AG04450 (cell line): ENCODE measurements at regions not wholly inside any gene's neighbourhood (a gene's known extent, or its start where the extent isn't known, plus 50 kb on each side); places are given as distances from the start of the nearest gene placed in this dataset. TPM values are rescaled to one million over a fixed set of nuclear protein-coding genes. Genes with fewer than 3 reads are reported as not detected.

Experiments
- CTCF ChIA-PET: fragments of 300-600, 350-600 bp; formaldehyde crosslinking; extraction: SDS; loops from one replicate; lab custom pipeline; 2022; ENCODE audit warnings: antibody characterized with exemption, inconsistent platforms; lab: Charles Lee
- POLR2A ChIA-PET: fragments of 350-600 bp; formaldehyde crosslinking; extraction: SDS; loops from one replicate; lab custom pipeline; 2021; ENCODE audit warnings: antibody characterized with exemption, inconsistent platforms; lab: Yijun Ruan, JAX
- DNase-seq: peaks from one replicate; pipeline ENCODE4 v3.0.0-alpha.2; 2011; ENCODE audit warnings: low read depth, low spot score
- H3K27ac ChIP-seq: one replicate; pipeline ENCODE4 v1.5.1; 2012; ENCODE audit warnings: low read depth, low read length, control low read depth
- H3K27me3 ChIP-seq: one replicate; pipeline ENCODE4 v1.6.0; 2012; ENCODE audit warnings: low read length; ENCODE audit not compliant: control insufficient read depth, insufficient read depth
- H3K4me3 ChIP-seq: 2 replicates; pipeline ENCODE4 v1.5.1; 2011; ENCODE audit warnings: mild to moderate bottlenecking, low read depth, low read length, control low read depth
- H3K9me3 ChIP-seq: 2 replicates; pipeline ENCODE4 v1.5.1; 2012; ENCODE audit warnings: low read length; ENCODE audit not compliant: control insufficient read depth, insufficient read depth
- CTCF ChIP-seq: IDR thresholded peaks from 2 replicates; pipeline ENCODE4 v1.5.1; 2011; ENCODE audit warnings: low read depth, low read length, control low read depth, inconsistent platforms
- small RNA-seq: library from RNA; depleted of rRNA; stranded (forward); fragments of <200 nt; gene quantifications from one replicate; pipeline ENCODE3, GENCODE V24; 2012; ENCODE audit warnings: low read depth; ENCODE audit not compliant: insufficient read length

- no peak for TF ChIP-seq CTCF
- ChIA-PET POLR2A (no interaction called here), CTCF (no interaction called here)
- no peaks in the 10 kb centered on the region for H3K27me3 ChIP-seq
- no peak overlapping the region for H3K27ac ChIP-seq
- no peak for DNase-seq
- H3K9me3 ChIP-seq = peaks cover 3% of the 10 kb centered on the region
- H3K4me3 ChIP-seq = no peak overlapping the region
Observed at GRCh38 chr4:4960574-4960973, 58.7 kb downstream of the CYTL1 start.

DNA sequence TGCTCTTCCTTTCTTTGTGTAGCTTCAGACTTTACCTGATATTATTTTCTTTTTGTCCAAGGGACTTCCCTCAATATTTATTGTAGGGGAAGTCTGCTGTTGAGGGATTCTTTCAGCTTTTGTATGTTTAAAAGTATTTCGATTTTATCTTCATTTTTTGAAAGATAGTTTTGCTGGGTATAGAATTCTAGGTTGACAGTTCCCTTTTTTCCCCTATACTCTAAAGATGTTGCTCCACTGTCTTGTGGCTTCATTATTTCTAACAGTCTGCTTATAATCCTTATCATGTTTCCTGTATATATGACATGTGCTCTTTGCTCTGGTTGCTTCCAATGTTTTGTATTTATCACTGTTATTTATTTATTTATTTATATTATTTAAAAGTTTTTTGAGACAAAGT, 57.3 kb downstream of the CYTL1 start:
- no peak overlapping the region for H3K4me3 ChIP-seq
- H3K27ac ChIP-seq = no peak overlapping the region
- no peak for TF ChIP-seq CTCF
- CTCF ChIA-PET = no interaction called here
- peaks cover 3% of the 10 kb centered on the region for H3K9me3 ChIP-seq
- POLR2A ChIA-PET = no interaction called here
- DNase-seq = no peak
- no peaks in the 10 kb centered on the region for H3K27me3 ChIP-seq

DNA sequence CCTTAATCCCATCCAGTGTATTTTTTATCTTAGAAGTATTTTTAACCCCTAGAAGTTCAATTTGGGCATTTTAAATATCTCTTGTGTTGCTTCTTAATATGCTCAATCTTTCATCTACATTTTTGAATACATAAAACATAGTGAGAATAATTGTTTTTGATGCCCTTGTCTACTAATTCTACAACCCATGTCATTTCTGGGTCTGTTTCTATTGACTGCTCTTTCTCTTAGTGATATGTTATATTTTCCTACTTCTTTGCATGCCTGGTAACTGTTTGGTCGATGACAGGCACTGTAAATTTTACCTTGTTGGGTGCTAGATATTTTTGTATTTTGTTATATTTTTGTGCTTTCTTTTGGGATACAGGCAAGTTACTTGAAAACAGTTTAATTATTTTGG, 56.3 kb downstream of the CYTL1 start:
- POLR2A ChIA-PET = no interaction called here
- no peak overlapping the region for H3K27ac ChIP-seq
- CTCF ChIA-PET = no interaction called here
- no peak for TF ChIP-seq CTCF
- no peak overlapping the region for H3K4me3 ChIP-seq
- H3K9me3 ChIP-seq = peaks cover 3% of the 10 kb centered on the region
- DNase-seq = no peak
- H3K27me3 ChIP-seq = no peaks in the 10 kb centered on the region

Small RNA genes in the stretch of these regions (small RNA-seq; reads per million reads assigned to genes)
- not detected for gene RN7SKP113
